DOHH2 (cell line): ENCODE measurements at regions not wholly inside any gene's neighbourhood (a gene's known extent, or its start where the extent isn't known, plus 50 kb on each side); places are given as distances from the start of the nearest gene placed in this dataset.
"Not testable (repeated sequence)": the region's sequence is repeated elsewhere in the genome, so short reads cannot be mapped to it uniquely, and the experiment has no call there.

Experiments used
- EZH2phosphoT487 ChIP-seq: fragments of 200-600 bp; sonication (generic); IDR thresholded peaks from 2 replicates; pipeline ENCODE4 v1.6.1; 2017; ENCODE audit warnings: borderline replicate concordance, mild to moderate bottlenecking, antibody characterized with exemption, low read length, moderate library complexity, mixed read lengths
- TF ChIP-seq, protein P1 (sequence below): fragments of 200-600 bp; sonication (generic); IDR thresholded peaks from one replicate; pipeline ENCODE4 v1.5.1; 2014; ENCODE audit warnings: antibody characterized with exemption, mild to moderate bottlenecking, low read depth, low read length; ENCODE audit not compliant: poor library complexity, severe bottlenecking

DNA sequence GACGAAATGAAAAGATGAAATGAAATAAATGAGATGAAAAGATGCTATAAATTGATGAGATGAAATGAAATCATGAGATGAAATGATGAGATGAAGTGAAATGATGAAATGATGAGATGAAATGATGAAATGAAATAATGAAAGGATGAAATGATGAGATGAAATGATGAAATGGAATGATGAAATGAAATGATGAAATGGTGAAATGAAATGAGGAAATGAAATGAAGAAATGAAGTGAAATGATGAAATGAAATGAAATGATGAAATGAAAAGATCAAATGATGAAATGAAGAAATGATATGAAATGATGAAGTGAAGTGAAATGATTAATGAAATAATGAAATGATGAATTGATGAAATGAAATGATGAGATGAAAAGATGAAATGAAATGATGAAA is 138.5 kb upstream of the ERV3-1 start:
- TF ChIP-seq, protein P1, sequence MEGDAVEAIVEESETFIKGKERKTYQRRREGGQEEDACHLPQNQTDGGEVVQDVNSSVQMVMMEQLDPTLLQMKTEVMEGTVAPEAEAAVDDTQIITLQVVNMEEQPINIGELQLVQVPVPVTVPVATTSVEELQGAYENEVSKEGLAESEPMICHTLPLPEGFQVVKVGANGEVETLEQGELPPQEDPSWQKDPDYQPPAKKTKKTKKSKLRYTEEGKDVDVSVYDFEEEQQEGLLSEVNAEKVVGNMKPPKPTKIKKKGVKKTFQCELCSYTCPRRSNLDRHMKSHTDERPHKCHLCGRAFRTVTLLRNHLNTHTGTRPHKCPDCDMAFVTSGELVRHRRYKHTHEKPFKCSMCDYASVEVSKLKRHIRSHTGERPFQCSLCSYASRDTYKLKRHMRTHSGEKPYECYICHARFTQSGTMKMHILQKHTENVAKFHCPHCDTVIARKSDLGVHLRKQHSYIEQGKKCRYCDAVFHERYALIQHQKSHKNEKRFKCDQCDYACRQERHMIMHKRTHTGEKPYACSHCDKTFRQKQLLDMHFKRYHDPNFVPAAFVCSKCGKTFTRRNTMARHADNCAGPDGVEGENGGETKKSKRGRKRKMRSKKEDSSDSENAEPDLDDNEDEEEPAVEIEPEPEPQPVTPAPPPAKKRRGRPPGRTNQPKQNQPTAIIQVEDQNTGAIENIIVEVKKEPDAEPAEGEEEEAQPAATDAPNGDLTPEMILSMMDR = not testable (repeated sequence)
- TF ChIP-seq EZH2phosphoT487 = not testable (repeated sequence)
